ENCODE measurements at regions not wholly inside any gene's neighbourhood (a gene's known extent, or its start where the extent isn't known, plus 50 kb on each side); places are given as distances from the start of the nearest gene placed in this dataset.

DNA sequence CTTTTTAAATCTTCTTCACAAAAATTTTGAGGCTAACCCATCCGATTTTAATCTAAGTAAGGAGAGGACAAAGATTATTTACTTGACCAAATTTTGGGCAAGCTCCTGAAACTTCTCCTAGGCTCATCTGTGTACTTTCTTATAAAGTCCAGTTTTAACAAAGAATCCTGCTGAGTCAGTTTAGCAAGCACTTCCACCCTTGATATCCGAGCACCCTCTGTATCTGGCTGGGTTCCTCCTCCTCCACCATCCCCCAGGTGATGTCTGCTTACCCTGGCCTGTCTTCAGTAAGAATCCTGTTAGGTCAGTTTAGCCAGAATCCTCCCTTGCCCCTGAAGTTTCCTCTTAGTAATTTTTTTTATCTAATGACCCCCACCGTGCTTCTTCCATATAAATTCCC lies 140.5 kb downstream of the PHLDA1 start:
- TF ChIP-seq ZNF565 (CRISPR knock-in tag; conservative IDR thresholded peaks at IDR 0.05; ENCODE audit: low read depth) (no peak), ZC3H10 (CRISPR knock-in tag; IDR thresholded peaks at IDR 0.05) (no peak), OSR1 (CRISPR knock-in tag; IDR thresholded peaks at IDR 0.05) (no peak), PPARA (CRISPR knock-in tag; IDR thresholded peaks at IDR 0.05; ENCODE audit: borderline replicate concordance) (no peak), ZFP30 (CRISPR knock-in tag; IDR thresholded peaks at IDR 0.05) (no peak), ESRRG (CRISPR knock-in tag; IDR thresholded peaks at IDR 0.05) (no peak), SNAI2 (CRISPR knock-in tag; IDR thresholded peaks at IDR 0.05) (no peak)
- TF ChIP-seq, protein P1, sequence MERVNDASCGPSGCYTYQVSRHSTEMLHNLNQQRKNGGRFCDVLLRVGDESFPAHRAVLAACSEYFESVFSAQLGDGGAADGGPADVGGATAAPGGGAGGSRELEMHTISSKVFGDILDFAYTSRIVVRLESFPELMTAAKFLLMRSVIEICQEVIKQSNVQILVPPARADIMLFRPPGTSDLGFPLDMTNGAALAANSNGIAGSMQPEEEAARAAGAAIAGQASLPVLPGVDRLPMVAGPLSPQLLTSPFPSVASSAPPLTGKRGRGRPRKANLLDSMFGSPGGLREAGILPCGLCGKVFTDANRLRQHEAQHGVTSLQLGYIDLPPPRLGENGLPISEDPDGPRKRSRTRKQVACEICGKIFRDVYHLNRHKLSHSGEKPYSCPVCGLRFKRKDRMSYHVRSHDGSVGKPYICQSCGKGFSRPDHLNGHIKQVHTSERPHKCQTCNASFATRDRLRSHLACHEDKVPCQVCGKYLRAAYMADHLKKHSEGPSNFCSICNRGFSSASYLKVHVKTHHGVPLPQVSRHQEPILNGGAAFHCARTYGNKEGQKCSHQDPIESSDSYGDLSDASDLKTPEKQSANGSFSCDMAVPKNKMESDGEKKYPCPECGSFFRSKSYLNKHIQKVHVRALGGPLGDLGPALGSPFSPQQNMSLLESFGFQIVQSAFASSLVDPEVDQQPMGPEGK (CRISPR knock-in tag; IDR thresholded peaks at IDR 0.05; ENCODE audit: borderline replicate concordance): no peak
- TF ChIP-seq, protein P2, sequence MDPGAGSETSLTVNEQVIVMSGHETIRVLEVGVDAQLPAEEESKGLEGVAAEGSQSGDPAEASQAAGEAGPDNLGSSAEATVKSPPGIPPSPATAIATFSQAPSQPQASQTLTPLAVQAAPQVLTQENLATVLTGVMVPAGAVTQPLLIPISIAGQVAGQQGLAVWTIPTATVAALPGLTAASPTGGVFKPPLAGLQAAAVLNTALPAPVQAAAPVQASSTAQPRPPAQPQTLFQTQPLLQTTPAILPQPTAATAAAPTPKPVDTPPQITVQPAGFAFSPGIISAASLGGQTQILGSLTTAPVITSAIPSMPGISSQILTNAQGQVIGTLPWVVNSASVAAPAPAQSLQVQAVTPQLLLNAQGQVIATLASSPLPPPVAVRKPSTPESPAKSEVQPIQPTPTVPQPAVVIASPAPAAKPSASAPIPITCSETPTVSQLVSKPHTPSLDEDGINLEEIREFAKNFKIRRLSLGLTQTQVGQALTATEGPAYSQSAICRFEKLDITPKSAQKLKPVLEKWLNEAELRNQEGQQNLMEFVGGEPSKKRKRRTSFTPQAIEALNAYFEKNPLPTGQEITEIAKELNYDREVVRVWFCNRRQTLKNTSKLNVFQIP (CRISPR knock-in tag; IDR thresholded peaks at IDR 0.05; ENCODE audit: borderline replicate concordance, low read depth): no peak
- no peak for ATAC-seq

DNA sequence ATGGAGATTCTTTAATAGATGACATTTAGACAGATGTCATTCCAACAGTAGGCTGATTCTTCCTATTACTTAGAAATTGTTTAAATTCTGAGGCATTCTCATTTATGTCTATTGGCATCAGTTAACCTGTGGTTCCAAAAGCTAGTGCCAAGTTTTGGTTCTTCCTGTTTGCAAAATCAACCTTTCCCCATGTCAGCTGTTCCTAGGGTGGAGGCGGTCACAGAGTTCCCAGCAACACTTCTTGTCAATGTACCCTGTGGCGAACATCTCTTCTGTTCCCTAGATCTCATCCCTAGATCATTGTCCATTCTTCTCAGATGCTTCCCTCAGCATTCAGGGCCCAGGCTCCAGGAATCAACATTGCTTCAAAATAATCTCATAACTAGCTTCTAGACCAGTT lies 140.9 kb downstream of the PHLDA1 start:
- no peak for TF ChIP-seq ISL1 (CRISPR knock-in tag; IDR thresholded peaks at IDR 0.05)
- TF ChIP-seq TOX (CRISPR knock-in tag; IDR thresholded peaks at IDR 0.05; ENCODE audit: borderline replicate concordance): no peak
- TF ChIP-seq ESRRG (CRISPR knock-in tag; IDR thresholded peaks at IDR 0.05): no peak
- no peak for TF ChIP-seq CSDC2 (CRISPR knock-in tag; IDR thresholded peaks at IDR 0.05)
- no peak for TF ChIP-seq ZFP30 (CRISPR knock-in tag; IDR thresholded peaks at IDR 0.05)
- TF ChIP-seq OSR1 (CRISPR knock-in tag; IDR thresholded peaks at IDR 0.05): no peak
- TF ChIP-seq PPARA (CRISPR knock-in tag; IDR thresholded peaks at IDR 0.05; ENCODE audit: borderline replicate concordance): no peak
- no peak for TF ChIP-seq ZFP3 (CRISPR knock-in tag; IDR thresholded peaks at IDR 0.05)
- TF ChIP-seq, protein P3, sequence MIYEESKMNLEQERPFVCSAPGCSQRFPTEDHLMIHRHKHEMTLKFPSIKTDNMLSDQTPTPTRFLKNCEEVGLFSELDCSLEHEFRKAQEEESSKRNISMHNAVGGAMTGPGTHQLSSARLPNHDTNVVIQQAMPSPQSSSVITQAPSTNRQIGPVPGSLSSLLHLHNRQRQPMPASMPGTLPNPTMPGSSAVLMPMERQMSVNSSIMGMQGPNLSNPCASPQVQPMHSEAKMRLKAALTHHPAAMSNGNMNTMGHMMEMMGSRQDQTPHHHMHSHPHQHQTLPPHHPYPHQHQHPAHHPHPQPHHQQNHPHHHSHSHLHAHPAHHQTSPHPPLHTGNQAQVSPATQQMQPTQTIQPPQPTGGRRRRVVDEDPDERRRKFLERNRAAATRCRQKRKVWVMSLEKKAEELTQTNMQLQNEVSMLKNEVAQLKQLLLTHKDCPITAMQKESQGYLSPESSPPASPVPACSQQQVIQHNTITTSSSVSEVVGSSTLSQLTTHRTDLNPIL (CRISPR knock-in tag; IDR thresholded peaks at IDR 0.05; ENCODE audit: low read depth): no peak
- TF ChIP-seq, protein P2 (CRISPR knock-in tag; IDR thresholded peaks at IDR 0.05; ENCODE audit: borderline replicate concordance, low read depth): no peak
- TF ChIP-seq BACH2 (CRISPR knock-in tag; IDR thresholded peaks at IDR 0.05; ENCODE audit: borderline replicate concordance): no peak
- TF ChIP-seq RARB (CRISPR knock-in tag; IDR thresholded peaks at IDR 0.05): no peak
- ATAC-seq: no peak

DNA sequence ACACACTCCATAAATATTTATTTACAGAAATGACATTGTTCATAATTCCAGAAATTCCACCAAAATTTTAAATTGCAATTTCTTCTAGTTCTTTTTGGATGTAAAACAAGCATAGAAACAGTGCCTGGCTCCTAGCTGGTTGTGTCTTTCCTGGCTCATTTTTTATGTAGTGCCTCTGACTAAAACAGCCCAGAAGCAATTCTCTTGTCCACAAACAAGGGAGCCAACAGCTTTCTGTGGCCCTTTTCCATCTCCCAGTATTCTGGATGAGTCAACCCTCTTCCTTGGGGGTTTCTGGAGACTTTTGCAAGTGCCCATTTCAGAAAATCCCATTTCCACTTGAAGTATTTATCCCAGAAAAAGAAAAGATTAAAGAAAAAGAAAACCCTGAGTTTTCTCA lies 141.4 kb downstream of the PHLDA1 start:
- ATAC-seq: no peak
- TF ChIP-seq ZFP3 (CRISPR knock-in tag; IDR thresholded peaks at IDR 0.05): no peak
- no peak for TF ChIP-seq SNAI2 (CRISPR knock-in tag; IDR thresholded peaks at IDR 0.05)
- TF ChIP-seq, protein P4, sequence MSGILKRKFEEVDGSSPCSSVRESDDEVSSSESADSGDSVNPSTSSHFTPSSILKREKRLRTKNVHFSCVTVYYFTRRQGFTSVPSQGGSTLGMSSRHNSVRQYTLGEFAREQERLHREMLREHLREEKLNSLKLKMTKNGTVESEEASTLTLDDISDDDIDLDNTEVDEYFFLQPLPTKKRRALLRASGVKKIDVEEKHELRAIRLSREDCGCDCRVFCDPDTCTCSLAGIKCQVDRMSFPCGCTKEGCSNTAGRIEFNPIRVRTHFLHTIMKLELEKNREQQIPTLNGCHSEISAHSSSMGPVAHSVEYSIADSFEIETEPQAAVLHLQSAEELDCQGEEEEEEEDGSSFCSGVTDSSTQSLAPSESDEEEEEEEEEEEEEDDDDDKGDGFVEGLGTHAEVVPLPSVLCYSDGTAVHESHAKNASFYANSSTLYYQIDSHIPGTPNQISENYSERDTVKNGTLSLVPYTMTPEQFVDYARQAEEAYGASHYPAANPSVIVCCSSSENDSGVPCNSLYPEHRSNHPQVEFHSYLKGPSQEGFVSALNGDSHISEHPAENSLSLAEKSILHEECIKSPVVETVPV (CRISPR knock-in tag; IDR thresholded peaks at IDR 0.05): no peak
- no peak for TF ChIP-seq ESRRG (CRISPR knock-in tag; IDR thresholded peaks at IDR 0.05)
- TF ChIP-seq ZFP30 (CRISPR knock-in tag; IDR thresholded peaks at IDR 0.05): no peak

DNA sequence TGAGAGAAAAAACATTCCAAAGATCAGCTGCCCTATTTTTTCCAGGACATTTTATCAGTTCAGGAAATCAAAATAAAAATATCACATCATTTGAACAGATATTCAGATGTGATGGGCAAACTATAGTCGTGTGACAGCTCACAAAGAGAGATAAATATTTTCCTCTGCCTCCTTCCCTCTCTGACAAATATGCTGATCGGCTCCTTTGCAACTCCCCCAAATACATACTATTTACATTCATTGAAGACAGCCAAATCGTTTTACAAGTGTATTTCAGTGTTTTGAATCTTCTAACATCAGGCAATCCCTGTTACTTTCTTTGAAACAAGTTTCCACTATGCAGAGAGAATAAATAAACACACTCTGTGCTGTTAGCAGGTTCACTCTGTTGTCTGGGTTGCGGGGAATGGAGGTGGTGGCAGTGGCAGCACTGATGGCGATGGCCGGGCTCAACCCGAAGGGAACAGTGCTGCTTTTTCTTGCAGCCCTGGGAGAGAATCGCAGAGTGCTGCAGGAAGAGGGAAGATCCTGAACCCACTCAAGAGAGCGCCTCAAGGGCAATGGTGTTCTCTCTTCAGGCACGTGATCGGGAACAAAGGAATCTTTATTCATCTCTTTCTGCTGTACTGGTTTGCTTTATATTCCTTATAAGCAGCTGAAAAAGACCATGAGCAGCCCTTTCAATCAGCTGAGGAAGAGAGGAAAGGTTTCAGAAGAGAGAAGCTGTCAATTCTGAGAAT lies 142.5 kb downstream of the PHLDA1 start:
- no peak for ATAC-seq
- no peak for TF ChIP-seq ZFP30 (CRISPR knock-in tag; IDR thresholded peaks at IDR 0.05)
- TF ChIP-seq TOX (CRISPR knock-in tag; IDR thresholded peaks at IDR 0.05; ENCODE audit: borderline replicate concordance): no peak
- no peak for TF ChIP-seq OSR1 (CRISPR knock-in tag; IDR thresholded peaks at IDR 0.05)
- no peak for TF ChIP-seq ISL1 (CRISPR knock-in tag; IDR thresholded peaks at IDR 0.05)
- TF ChIP-seq ESRRG (CRISPR knock-in tag; IDR thresholded peaks at IDR 0.05): no peak
- TF ChIP-seq ZC3H10 (CRISPR knock-in tag; IDR thresholded peaks at IDR 0.05): no peak
- TF ChIP-seq GLIS3 (CRISPR knock-in tag; IDR thresholded peaks at IDR 0.05): no peak
- no peak for TF ChIP-seq CSDC2 (CRISPR knock-in tag; IDR thresholded peaks at IDR 0.05)
- no peak for TF ChIP-seq ZFP3 (CRISPR knock-in tag; IDR thresholded peaks at IDR 0.05)

All from SK-N-SH treated with all-trans-retinoic acid at 6 μM for 48 hours (cell line).